IPS-NIHi7 (cell line): ENCODE measurements at regions not wholly inside any gene's neighbourhood (a gene's known extent, or its start where the extent isn't known, plus 50 kb on each side); places are given as distances from the start of the nearest gene placed in this dataset.
"Not testable (repeated sequence)": the region's sequence is repeated elsewhere in the genome, so short reads cannot be mapped to it uniquely, and the experiment has no call there.

Experiments used
- DNase-seq: peaks from one replicate; pipeline ENCODE4 v3.0.0; 2012; ENCODE audit warnings: mixed read lengths; ENCODE audit errors: extremely low spot score

DNA sequence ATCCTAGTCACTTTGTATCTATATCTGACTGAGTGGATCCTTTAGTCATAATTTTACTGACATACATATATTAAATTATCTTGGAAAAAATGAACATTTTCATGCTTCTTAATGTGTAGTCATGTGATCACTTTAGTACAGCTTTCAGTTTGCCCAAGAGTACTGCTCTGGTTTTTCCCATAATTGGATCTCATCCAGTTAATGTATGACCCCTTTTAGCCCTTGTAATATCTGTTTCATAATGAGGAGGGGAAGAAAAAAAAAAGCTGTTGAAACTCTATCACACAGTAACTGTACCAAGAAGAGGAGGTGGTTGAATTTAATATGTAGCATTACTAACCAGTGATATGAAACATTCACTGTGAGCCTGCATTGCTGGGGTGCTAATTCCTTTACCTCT lies 328.7 kb downstream of the PTPRC start:
- no peak for DNase-seq

DNA sequence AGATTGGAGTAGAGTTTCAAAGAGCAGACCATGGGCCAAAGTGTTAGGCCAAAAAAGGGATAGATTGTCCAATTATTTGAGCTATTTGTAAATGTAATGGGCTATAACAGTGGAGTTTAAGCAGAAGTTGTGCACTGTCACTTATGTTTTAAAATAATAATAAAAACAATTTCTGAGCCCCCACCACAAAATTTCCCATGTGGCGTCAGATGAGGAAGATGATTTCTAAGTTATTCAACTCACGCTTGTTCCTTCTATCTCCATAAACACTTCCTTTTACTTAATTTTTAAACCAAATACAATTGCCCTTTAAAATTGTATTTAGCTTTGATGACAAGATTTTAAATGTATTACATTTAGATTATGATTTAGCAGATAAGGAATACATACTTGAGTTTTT lies 330.0 kb downstream of the PTPRC start:
- DNase-seq, result no peak

GRCh38 chr1:198969981-198970380 lies 331.1 kb downstream of the PTPRC start:
- DNase-seq, result no peak

DNA sequence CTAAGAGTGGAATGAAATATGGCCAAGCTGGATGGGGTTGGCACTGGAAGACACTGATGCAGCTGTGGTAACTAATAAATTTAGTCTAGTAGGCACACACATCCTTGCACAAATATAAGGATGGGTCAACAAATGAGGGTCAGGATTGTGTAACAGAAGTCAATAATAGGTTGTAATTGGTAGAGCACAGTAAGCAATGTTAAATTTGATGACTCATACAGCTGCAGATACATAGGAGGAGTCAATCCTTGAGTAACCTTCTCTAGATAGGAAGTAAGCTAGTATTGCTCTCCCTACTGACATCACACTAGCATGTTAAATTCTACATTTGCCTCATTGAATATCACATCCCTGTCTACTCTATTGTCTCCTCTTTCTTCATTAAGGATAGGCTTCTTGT lies 332.1 kb downstream of the PTPRC start:
- DNase-seq, result no peak

DNA sequence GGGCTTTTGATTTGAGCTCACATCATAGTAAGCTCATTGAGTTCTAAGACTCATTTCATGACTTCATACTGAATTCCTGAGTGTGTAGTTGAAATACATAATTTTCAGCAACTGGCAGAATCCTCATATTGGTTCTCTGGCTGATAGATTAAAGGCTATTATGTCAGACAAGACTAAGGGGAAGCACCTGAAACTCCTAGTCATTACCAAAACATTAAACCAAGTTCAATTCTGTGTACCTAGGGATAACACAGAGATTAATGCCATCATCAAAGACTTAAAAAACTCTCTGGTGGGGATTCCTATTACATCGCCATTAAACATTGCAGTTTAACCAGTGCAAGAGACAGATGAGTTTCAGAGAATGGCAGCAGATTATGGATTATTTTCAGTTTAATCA lies 339.1 kb downstream of the PTPRC start:
- no peak for DNase-seq

DNA sequence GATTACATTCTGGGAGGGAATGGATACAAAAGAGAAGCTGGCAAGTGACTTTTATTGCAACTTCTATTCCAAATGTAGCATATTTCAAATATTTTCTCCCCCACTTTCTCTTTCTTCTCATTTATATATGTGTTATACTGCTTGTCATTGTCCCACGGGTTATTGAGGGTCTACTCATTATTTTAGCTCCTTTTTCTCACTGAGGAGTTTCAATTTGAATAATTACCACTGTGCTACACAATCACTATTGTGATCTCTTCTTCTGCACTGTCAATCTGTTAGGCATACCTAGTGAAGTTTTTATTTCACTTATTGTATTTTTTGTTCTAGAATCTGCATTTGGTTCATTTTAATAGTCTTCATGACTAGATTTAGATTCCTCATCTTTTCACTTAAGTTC lies 339.7 kb downstream of the PTPRC start:
- no peak for DNase-seq

DNA sequence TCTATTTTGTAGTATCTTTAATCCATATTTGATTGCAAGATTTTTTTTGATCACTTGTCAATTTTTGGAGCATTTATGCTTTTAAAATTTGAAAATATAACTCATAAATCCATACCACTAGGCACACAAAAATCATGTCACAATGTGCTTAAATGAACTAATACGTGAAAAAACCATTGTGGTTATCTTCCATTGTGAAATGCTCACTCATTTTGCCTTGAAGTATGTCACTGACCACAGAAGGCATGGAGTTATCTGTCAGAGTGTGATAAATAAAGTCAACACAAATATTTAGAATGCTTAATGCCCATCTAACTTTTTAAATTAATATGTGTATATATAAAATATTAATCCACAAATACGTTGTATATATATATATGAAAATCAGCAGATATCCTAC lies 347.2 kb downstream of the PTPRC start:
- no peak for DNase-seq

- DNase-seq, result no peak
Observed at GRCh38 chr1:198986442-198986841, 347.6 kb downstream of the PTPRC start.

DNA sequence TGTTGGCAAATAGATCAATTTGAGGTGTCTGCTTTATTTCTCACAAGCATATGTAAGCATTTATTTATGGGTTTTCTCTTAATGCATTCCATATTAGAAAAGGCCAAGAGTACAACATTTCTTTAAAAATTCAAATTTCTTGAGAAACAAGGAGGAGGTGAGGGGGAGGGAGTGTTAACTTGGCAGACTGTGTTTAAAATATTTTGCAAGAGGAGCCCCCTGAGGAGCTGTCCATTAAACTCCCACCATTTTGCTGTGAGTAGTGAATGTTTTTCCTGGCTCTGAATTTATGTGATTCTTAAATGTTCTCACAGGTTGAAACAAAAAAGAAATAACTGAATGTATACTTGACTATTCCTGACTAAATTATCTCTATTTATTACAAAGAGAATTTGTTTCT lies 363.8 kb downstream of the PTPRC start:
- no peak for DNase-seq

DNA sequence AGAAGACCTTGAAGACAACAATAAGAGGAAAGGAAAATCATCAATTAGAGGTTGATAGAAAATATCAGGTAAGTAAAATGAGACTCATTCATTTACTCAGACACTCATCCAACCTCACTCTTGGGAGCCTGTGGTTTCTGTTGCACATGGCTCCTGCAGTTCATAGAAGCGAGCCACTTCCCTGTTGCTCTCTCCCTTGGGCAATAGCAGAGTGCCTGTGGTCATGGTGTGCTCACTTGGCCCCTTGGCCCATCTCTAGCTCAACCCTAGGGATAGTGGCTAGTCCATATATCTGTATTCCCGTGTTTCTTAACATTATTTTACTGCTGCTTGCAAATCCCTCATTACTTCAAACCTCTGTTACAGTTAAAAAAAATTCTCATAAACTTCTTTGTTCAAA lies 368.6 kb downstream of the PTPRC start:
- no peak for DNase-seq

GRCh38 chr1:199009447-199009846 lies 370.6 kb downstream of the PTPRC start:
- no peak for DNase-seq

DNA sequence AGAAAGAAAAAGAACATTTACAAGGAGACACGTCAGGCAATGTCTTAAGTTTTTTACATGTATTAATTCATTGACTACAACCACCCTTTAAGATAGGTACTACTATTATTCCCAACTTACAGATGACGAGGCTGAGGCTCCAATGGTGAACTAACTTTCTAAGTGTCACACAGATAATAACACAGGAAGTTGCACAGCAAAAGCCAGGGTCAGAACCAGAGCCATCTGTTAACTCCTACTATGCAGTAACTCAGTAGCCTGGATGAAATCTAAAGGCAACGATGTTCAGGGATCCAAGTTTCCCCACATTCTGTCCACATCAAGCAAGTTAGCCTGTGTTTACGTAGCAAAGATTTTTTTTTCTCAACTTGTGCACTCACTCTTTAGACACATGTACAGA lies 371.7 kb downstream of the PTPRC start:
- no peak for DNase-seq

DNA sequence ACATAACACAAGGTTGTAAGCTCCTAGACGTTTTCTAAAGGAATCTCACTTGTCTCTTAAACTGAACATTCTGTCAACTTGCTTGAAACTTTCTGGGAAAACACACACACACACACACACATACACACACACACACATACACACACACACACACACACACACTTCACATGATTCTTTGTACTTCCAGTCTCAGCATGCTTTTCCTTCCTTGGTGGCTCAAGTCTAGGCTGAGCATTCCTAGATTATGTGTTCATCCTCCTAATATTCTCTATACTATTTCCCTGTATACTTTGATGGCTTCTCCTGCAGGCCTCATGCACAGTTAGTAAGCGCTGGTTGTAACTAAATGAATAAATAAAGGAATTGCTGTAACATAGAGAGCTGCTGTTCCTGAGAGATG lies 372.1 kb downstream of the PTPRC start:
- no peak for DNase-seq

GRCh38 chr1:199015799-199016198 lies 377.0 kb downstream of the PTPRC start:
- DNase-seq, result no peak

DNA sequence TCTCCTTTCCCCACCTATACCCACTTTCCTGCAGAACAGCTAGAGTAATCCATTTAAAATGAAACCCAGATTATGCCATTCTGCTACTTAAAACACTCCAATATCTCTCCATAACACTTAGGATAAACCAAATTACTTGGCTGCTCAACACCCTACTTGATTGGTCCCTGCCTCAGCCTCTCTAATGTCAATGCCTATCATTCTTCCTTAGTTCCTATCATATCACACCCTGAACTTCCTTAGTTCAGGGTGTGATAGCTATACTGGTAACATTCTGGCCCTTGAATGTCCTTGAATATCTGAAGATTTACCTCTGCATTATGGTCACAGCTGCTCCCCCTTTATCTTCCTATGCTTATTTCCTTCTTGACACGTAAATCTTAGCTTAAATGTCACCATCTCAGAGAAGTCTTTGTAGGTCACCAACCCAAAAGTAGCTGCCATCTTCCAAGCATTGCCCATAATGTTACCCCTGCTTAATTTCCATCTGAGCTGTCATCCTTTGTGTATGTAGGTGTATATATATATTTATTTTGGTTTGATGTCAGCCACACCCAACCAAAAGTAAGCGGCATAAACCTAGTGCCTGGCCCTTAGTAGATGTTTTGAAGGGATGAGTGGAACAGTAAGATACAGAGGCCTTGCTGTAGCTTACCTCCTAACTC lies 379.8 kb downstream of the PTPRC start:
- no peak for DNase-seq

DNA sequence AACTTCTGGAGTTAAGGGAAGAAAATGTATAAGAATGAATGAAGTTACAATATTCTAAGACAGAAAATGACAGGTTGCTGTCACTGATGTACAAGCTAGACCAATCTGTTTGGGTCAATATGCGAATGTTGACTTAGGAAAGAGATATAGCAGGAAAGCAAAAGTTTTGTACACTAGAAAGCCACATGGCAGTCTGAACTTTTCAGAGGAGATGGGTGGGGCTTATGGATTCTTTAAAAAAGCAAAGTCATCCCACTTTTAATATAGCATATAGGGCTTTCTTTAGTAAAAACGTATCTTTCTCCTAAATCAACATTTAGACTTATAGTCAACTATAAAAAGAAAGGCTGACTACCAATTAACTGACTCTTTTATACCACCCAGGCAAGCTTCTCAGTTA lies 381.2 kb downstream of the PTPRC start:
- no peak for DNase-seq

DNA sequence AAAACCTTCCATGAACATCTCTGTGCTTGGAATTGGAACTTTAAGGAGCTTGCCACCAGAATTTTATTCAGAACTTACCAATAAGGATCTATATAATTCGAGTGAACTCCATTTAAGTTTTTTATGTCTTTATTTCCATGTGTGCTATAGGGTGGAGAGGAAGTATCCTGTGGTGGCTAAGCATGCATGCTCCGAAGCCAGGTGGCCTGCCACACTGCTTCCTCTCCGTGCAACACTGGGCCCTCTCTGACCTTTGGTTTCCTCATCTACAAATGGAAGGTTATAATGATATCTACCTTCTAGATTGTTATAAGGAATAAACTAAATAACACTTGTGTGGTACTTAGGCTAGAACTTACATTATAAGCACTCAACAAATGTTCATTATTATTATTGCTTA lies 382.1 kb downstream of the PTPRC start:
- no peak for DNase-seq

DNA sequence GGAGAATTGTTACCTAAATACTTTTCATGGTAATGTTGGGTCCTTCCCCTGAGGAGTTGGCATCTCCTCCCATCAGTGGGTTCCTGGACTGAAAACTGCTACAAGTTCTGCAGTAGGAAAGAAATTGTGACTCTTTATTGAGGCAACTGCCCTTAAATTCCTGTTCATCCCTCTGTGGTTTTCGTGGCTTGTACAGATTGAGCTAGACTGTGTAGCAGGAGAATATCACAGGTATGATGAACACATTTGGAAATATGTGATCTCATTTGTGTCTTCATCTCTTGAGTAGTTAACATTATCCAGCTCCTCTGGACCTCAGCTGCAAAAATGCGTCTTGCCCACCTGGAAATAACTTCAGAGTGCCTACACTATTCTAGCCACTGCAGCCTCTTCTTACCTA lies 390.6 kb downstream of the PTPRC start:
- DNase-seq, result no peak

GRCh38 chr1:199029855-199030254 lies 391.0 kb downstream of the PTPRC start:
- DNase-seq, result no peak

DNA sequence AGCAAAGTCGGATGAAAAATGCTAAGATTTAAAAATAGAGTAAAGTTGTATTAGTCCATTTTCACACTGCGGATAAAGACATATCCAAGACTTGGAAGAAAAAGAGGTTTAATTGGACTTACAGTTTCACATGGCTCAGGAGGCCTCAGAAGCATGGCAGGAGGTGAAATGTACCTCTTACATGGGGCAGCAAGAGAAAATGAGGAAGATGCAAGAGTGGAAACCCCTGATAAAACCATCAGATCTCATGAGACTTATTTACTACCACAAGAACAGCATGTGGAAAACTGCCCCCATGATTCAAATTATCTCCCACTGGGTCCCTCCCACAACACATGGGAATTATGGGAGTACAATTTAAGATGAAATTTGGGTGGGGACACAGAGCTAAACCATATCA lies 391.7 kb downstream of the PTPRC start:
- not testable (repeated sequence) for DNase-seq

- not testable (repeated sequence) for DNase-seq
Observed at GRCh38 chr1:199031170-199031569, 392.3 kb downstream of the PTPRC start.

DNA sequence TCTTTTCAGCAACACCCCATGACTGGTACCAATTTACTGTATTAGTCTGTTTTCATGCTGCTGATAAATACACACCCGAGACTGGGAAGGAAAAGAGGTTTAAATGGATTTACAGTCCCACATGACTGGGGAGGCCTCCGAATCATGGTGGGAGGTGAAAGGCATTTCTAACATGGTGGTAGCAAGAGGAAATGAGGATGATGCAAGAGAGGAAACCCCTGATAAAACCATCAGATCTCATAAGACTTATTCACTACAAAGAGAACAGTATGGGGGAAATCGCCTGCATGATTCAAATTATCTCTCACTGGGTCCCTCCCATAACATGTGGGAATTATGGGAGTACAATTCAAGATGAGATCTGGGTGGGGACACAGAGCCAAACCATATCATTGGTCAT lies 393.6 kb downstream of the PTPRC start:
- not testable (repeated sequence) for DNase-seq

- no peak for DNase-seq
Observed at GRCh38 chr1:199033661-199034060, 394.8 kb downstream of the PTPRC start.

GRCh38 chr1:199038156-199038555 lies 399.3 kb downstream of the PTPRC start:
- no peak for DNase-seq
